ENCODE measurements at regions not wholly inside any gene's neighbourhood (a gene's known extent, or its start where the extent isn't known, plus 50 kb on each side); places are given as distances from the start of the nearest gene placed in this dataset.

- DNase-seq (ENCODE audit: low spot score), result no peak
- no peak for ATAC-seq (ENCODE audit: low FRiP score)
- no peak for TF ChIP-seq CTCF (IDR thresholded peaks at IDR 0.05)
Measured at GRCh38 chr3:81927811-81928210, 166.4 kb upstream of the GBE1 start.

- no peak for ATAC-seq (ENCODE audit: low FRiP score)
- no peak for TF ChIP-seq CTCF (IDR thresholded peaks at IDR 0.05)
Measured at GRCh38 chr3:81925385-81925784, 163.9 kb upstream of the GBE1 start.

GRCh38 chr3:81923038-81923437 lies 161.6 kb upstream of the GBE1 start:
- ATAC-seq (ENCODE audit: low FRiP score), result no peak
- no peak for TF ChIP-seq CTCF (IDR thresholded peaks at IDR 0.05)
- no peak for DNase-seq (ENCODE audit: low spot score)

More at GRCh38 chr3:81925385-81925784, 163.9 kb upstream of the GBE1 start:
- no peak for DNase-seq (ENCODE audit: low spot score)

GRCh38 chr3:81922404-81922803 lies 161.0 kb upstream of the GBE1 start:
- no peak for DNase-seq (ENCODE audit: low spot score)
- no peak for ATAC-seq (ENCODE audit: low FRiP score)
- no peak for TF ChIP-seq CTCF (IDR thresholded peaks at IDR 0.05)

- ATAC-seq (ENCODE audit: low FRiP score) (no peak), DNase-seq (ENCODE audit: low spot score) (no peak)
- no peak for TF ChIP-seq CTCF (IDR thresholded peaks at IDR 0.05)
Measured at GRCh38 chr3:81920816-81921215, 159.4 kb upstream of the GBE1 start.

- no peak for DNase-seq (ENCODE audit: low spot score)
- TF ChIP-seq CTCF (IDR thresholded peaks at IDR 0.05), result no peak
- no peak for ATAC-seq (ENCODE audit: low FRiP score)
Measured at GRCh38 chr3:81916890-81917289, 155.4 kb upstream of the GBE1 start.

GRCh38 chr3:81913886-81914663 lies 152.6 kb upstream of the GBE1 start:
- DNase-seq (ENCODE audit: low spot score) (no peak), ATAC-seq (ENCODE audit: low FRiP score) (no peak)
- no peak for TF ChIP-seq CTCF (IDR thresholded peaks at IDR 0.05)
